ENCODE measurements at regions not wholly inside any gene's neighbourhood (a gene's known extent, or its start where the extent isn't known, plus 50 kb on each side); places are given as distances from the start of the nearest gene placed in this dataset.
"Not testable (repeated sequence)": the region's sequence is repeated elsewhere in the genome, so short reads cannot be mapped to it uniquely, and the experiment has no call there.

DNA sequence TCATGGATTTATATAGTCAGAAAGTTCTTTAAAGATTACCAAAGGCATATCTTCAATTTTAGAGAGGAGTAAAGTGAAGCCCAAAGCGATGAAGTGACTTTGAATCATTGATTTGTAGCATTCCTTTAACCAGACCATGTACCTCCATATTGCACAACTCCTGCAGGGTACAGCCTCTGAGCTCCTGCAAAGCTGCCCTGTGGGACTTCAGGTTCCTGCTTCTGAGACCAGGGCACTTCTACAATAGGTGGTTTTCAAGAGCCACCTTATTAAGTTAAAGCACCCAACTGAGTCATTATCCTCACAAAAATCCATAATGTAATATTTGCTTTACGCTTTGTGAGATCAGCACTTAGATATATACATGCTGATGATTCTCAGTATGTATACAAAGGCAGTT lies 270.7 kb upstream of the RGS17 start:
- no peak for ATAC-seq

DNA sequence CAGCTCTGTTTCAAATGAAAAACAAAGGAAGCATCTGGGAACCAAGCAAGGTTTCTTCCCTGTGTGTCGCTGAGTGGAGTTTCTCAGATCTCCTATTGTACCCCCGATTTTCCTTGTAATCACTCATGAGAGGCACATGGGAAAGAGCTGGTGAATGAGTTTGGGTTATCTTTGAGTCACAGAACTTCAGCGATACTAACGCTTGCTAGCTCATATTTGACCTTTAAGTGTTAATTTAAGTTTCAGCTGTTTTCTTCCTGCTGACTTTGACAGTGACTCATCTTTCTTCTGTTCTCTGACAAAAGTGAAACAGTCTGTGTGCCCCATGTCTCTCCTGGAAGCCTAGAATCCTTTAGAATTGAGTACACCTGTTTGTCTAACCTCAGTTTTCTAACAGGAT lies 261.1 kb upstream of the RGS17 start:
- no peak for ATAC-seq

DNA sequence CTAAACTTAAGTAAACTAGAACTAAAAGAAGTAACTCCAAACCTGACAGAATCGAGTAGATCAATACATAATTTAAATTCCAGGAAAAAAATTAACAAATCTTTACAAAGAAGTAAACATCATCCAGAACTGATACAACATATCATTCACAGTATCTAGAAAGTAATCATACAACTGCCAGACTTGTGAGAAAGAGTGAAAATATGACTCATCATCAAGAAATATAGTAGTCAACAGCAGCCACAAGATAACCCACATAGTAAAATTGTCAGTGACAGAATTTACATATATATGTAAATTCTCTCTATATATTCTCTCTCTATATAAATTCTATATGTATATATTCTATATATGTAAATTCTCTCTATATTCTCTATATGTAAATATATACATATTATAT lies 242.8 kb upstream of the RGS17 start:
- ATAC-seq: peak in 1 of 2 donors; percentile 36

DNA sequence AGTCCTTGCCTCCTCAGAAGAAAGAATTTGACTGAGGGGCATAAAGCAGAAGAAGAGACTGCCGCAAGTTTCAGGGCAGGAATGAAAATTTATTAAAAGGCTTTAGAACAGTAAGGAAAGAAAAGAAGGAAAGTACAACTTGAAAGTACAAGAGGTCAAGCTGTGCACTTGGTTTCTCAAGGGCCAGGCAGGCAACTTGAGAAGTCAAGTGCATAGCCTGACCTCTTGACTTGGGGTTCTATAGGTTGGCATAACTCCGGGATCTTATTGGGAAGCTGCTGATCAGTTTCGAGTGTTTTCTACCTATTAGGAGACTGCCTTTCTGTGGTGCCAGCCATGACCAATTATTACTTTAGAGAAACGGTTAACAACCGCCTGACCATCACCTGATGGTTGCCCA lies 237.0 kb upstream of the RGS17 start:
- ATAC-seq: no peak

DNA sequence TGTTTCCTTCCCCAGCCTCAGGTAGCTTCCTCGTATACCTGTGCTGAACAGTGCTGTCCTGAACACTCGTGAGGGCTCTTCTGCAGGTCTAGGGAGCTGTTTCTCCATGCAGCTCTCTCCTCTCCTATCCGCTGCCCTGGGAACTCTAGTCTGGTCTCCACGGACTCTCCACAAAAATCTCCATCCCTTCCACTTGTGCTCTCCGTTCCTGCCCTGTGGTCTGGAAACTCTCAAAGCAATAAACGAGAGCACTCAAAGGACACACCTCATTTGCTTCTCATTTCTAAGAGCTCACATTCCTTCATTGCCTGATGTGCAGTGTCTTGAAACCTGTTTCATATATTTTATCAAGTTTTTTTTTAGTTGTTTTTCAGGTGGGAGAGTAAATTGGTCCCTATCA lies 235.9 kb upstream of the RGS17 start:
- ATAC-seq: no peak

DNA sequence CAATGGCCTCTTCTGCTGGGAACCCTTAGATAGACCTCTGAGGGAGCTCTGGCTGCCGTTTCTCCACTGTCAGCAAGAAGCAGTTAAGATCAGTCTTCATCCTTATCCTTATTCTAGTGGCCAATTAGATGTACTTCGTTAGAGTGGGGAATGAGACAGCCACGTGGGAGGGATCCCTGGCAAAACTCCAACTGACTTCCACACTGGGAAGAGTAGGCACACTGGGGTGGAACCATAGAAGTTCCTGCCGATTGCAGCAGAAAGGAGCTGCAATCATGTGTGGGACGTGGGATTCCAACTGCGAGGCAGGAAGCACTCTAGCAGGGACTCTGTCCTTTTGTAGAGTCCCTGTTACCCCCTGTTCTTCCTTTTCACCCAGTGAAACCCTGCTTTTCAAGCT lies 226.3 kb upstream of the RGS17 start:
- ATAC-seq: no peak

DNA sequence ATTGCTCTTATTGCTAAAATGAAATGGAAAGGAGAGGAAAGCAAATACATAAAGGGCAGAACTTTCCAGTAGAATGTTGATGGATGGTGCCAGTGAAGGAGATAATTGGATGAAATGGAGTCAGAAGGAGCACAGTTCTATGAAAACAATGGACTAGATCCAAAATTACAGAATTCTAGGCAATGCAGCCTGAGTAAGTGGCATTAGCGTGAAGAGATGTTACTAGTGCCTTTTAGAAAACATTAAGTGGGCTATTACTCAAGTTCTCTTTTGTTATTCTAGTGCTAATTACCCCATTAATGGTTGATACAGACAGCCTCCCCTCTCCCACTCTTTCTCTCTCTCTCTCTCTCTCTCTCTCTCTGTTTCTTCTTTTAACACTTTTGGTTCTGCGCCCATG lies 209.5 kb upstream of the RGS17 start:
- no peak for ATAC-seq

DNA sequence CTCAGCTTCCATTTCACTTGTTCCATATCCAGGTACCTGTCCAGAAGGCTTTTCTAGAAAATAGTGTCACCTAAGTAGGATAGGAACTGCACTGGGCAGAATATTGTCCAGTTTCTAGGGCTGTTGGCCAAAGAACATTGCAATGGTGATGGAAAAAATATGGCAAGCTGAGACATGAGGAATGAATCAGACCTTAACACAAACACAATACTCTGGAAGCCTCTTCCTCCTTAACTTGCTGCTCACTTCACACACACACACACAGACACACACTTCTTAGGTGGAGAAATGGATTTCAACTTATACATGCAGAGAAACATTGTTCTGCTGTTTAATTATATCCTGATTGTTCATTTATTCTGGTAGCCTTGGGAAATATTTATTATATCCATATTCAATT lies 203.0 kb upstream of the RGS17 start:
- ATAC-seq: no peak

DNA sequence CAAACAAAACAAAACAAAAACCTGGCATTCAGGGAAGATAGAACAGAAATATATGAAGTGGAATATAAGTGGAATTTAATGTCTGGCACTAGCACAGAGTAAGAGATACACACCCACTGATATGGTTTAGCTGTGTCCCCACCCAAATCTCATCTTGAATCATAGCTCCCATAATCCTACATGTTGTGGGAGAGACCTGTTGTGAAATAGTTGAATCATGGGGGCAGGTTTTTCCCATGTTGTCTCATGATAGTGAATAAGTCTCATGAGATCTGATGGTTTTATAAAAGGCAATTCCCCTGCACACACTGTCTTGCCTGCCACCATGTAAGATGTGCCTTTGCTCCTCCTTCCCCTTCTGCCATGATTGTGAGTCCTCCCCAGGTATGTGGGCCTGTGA lies 200.1 kb upstream of the RGS17 start:
- ATAC-seq: not testable (repeated sequence)

DNA sequence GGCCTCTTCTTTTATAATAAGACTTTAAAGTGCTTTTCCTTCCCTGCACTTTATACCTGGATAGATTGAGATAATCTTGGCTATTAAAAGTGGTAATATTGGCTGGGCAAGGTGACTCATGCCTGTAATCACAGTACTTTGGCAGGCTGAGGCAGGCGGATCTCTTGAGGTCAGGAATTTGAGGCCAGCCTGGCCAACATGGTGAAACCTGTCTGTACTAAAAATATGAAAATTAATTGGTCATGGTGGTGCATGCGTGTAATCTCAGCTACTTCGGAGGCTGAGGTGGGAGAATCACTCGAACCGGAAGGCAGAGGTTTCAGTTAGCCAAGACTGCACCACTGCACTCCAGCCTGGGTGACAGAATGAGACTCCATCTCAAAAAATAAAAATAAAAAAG lies 197.1 kb upstream of the RGS17 start:
- no peak for ATAC-seq

DNA sequence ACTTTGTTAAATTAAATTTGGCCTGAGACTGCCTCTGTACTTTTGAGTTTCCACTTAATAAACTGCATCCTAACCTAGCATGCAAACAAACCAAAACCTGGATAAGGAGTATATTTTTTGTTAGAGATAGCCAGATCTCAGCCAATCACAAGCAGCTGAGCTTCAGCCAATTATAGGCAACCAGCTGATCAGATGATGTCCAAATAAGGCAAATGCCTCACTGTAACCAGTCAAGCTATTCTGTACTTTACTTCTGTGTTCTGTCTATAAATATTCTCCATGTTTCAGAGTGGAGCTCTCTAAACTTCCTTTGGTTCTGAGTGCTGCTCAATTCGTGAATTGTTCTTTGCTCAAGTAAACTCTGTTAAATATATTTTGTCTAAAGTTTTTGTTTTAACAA lies 194.6 kb upstream of the RGS17 start:
- ATAC-seq: no peak

DNA sequence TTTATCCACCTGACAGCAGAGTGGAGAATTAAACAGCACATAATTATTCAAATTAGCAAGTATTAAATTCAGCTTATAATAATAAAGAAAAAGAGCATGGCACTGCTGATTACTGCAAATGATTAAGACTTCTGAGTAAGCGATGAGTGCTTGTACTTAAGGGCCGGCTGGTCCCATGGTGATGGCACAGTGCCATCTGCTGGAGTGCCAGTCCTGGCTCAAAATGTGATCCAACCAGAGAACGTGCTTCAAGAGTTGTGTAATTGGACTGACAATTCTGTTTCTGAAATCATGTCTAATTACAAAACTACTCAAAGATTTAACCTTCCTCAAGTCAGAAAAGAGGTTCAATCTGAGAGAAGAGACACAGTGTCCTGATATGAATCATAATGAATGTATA lies 181.6 kb upstream of the RGS17 start:
- ATAC-seq: no peak

DNA sequence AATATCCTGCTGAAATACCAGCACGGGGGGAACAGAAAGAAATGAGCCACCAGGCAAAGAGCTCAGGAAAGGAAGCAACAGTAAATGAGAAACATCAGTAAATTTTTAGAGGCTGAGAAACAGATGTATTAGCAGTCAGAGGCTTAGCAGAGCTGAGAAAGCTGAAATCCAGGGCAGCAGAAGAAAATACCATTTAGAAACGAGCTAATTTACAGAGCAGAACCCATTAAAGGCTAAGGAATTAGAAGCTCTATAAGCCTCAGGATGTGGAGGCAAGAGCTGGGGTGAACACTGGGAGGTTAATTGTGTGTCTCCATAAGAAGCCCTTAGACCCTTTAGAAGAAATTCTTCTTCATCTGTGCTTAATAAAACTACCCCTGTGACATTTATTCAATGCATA lies 178.6 kb upstream of the RGS17 start:
- ATAC-seq: no peak

DNA sequence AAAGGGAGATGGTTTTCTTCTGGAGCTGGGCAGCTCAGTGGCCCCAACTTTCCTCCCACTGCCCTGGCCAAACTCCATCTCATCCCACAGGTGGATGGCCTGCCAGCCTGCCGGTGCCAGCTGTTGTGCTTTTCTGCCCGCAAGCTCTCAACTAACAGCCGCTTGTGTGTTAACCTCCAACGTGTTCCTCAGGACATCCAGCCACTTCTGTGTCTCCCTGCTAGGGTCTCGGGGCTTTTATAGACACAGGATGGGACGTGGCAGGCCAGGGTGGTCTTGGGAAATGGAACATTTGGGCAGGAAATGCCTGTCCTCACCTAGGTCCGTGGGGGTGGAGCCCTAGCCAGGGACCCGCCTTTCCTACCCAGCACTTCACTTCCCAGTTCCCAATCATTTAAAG lies 171.1 kb upstream of the RGS17 start:
- no peak for ATAC-seq

DNA sequence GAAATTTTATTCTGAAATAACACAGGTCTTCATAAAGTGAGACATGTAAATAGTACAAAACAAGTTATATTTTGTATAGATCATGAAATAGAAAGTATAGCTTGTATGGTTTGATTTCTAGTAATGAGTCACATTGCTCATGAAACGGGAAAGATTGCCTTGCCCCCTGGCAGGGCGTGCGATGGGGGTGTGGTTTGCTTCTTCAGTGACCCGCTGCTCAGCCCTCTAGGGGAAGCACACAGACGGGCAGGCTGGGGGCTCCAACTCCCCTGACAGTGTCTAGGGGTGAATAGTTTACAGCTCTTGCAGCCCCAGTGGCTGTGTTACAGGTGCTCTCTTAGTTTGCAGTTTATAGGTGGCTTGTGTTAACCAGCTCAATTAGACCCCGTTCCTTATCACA lies 170.5 kb upstream of the RGS17 start:
- no peak for ATAC-seq

DNA sequence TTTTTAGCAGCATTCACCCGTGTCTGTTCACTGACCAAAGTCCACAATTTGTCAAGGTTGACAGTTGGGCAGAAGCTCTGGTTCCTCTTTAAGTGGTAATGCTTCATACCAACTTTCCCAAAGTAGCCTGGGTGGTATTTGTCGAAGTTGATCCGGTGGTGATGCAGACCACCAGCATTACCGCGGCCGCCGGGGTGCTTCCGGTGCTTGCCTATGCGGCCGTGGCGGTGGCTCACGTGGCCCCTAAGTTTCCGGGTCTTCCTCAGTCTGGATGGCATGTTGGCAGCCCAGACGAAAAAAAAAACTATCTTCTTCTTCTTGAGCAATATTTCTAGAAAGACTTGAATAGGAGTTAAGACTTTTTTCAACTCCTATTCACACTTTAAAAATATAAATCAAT lies 151.4 kb upstream of the RGS17 start:
- ATAC-seq: not testable (repeated sequence)

DNA sequence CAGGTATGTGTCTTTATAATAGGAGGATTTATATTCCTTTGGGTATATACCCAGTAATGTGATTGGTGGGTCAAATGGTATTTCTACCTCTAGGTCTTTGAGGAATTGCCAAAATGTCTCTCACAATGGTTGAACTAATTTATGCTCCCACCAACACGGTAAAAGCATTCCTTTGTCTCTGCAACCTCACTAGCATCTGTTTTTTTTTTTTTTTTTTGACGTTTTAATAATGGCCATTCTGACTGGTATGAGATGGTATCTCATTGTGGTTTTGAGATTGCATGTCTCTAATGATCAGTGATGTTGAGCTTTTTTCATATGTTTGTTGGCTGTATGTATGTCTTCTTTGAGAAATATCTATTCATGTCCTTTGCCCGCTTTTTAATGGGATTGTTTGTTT lies 144.9 kb upstream of the RGS17 start:
- ATAC-seq: no peak

DNA sequence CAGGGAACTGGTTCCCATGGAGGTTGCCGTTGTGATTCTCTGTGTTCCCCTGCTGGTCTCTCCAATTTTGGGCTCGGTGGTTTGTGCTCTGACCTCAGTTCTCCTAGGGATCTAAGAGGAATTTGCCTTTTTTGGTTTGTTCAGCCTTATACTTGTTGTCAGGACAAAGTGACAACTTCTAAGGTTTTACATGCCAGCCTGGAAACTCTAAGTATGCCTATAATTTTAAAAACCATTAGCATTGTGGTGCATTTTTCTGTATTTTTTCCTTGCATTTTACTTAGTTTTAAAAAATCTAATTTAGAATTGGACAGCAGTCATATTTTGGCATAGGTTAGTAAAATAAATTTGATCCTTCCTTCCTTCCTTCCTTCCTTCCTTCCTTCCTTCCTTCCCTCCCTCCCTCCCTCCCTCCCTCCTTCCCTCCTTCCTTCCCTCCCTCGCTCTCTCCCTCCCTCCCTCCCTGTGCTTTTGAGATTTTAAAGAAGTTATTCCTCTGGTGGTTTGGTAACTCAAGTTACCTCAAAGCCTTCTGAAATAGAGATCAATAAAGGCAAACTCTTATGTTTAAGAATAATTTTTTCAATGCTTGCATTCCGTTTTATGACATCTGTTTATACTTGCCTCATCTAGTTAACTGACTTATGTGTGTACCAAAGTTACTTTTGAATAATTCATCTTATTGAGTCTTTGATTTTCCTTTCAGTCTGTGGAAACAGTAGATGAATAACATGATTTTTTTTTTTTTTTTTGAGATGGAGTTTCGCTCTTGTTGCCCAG lies 141.3 kb upstream of the RGS17 start:
- no peak for ATAC-seq

DNA sequence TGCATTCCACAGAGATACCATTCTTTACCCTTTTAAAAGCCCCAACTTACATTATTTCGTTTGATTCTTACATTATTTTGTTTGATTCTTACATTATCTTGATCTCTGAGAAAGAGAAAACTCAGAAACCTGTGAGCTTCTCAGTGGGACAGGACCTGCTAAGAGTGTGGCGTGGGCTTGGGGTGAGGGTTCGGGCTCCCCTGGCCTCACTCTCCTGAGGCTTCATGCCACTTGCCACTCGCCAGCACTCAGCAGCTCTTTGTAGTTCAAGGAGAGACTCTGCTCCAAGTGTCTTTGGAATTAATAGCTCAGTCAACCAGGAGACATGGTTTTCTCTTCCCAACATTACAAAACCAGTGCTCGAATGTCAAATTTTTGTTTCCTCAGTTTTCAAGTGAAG lies 132.4 kb upstream of the RGS17 start:
- no peak for ATAC-seq

DNA sequence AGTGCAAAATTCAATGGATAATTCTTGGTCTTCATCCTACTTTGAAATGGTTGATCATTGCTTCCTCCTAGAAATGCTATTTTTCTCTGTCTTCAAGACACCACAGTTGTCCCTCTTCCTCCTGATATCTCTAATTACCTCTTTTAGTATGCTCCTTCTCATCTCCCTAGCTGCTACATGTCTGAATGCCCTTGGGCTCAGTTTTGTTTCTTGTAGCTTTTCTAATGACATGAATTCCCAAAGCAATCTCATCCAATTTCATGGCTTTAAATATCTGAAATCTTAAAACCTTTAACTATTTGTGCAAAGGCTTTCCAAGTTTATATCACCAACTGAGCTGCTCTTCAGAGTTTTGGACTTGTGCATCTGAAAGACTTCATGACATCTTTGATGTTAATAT lies 120.2 kb upstream of the RGS17 start:
- no peak for ATAC-seq

DNA sequence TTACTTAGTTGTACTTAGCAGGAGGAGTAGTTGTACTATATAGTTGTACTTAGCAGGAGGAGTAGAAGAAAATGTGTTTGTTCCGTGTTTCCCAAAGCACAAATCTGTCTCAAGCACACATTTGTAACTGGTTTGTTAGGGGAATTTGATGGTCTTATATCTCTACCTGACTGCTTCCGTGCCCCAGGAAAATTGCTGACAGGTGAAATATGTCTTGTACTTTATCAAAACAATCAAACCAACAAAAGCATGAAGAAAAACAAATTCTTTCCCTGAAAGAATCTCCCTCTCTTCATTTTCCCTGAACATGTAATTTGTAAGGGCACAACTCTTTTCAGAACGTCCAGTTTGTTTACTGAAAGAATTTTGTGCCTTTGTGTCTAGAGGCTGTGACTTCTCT lies 106.6 kb upstream of the RGS17 start:
- ATAC-seq: no peak

DNA sequence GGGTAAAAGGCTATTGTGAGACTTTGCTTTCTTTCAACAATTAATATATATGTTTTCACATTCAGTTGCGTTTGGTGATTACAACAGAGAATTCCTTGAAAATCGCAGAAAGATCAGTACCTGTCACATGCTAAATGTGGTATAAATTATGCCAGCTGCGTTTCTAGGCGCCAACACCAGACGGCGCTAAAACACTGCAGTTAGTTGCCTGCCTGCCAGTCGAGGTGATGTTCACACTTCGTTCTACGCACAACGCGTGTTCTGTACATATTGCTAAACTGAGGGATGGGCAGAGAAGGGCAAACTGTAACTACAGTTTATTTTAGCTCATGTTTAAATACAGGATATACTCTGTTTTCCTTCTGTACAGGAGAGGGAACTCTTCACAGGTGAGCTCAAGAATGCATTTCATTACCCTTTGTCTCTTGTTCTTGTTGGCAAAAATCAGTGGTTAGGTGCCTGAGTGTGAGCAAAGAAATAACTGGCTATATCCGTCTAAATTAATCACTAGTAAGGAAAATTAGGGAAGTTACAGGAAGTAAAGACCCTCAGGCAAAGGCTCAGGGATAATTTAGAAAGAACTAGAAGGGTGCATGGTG lies 100.1 kb upstream of the RGS17 start:
- ATAC-seq: no peak

DNA sequence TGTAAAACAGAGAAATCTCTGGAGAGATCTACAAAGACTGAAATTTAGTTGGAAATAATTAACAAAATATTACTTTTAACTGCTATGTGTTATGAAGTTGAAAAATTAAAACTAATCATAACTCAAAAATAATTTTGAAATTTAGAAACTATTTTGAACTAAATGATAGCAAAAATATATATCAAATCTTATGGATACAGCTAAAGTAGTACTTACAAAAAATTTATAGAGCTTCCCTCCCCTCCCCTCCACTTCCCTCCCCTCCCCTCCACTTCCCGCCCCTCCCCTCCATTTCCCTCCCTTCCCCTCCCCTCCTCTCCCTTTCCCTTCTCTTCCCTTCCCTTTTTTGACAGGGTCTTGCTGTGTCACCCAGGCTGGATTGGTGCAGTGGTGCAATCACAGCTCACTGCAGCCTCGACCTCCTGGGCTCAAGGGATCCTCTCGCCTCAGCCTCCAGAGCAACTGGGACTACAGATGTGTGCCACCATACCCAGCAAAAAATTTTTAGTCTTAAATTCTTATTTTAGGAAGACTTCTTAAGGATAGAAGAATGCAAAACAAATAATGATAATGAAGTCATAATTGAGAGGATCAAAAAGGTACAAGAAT lies 87.2 kb upstream of the RGS17 start:
- no peak for ATAC-seq

DNA sequence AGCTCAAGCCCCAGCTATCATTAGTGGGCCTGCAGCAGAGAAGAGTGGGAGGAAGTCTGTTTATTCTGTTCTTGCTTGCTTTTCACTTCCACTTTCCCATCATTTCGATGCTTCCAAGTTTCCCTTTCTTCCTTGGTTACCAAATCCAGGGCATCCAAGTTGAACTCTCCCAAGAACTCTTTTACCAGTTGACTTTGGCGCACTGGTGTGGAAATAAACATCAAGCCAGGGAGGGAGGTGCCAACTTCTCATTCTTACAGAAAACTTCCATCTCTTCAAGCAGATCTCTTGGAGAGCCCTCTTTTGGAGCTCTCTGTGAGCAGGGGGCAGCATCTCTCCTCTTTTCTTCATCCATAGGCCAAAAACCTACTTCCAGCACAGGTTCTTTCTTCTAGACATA lies 85.7 kb upstream of the RGS17 start:
- no peak for ATAC-seq

DNA sequence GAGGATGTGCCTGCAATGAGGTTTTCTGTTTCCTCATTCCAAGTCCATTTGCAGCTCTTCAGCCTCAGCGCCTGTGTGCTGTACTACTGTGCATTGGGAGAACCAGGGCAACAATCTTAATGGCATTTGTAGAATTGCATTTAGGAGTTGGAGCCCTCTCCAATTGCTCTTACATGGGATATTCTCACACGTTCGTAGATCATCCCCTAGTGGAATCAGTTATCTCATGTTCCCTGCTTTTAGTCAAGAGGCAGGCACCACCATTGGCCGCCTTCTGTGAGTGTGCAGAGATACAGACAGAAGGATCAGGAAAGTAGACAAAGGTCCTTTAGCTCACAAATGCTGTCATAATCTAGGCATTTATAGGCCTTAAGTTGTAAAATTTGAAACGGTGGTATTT lies 84.2 kb upstream of the RGS17 start:
- ATAC-seq: no peak

All from activated CD4-positive, CD25-positive, alpha-beta regulatory T cell treated with anti-CD3 and anti-CD28 coated beads, Interleukin-2, amount 50 U/mL, for 24 hours (primary cell).